B cell (primary cell): ENCODE measurements at regions not wholly inside any gene's neighbourhood (a gene's known extent, or its start where the extent isn't known, plus 50 kb on each side); places are given as distances from the start of the nearest gene placed in this dataset.
"Not testable (repeated sequence)": the region's sequence is repeated elsewhere in the genome, so short reads cannot be mapped to it uniquely, and the experiment has no call there.

Experiments
- CTCF ChIP-seq: fragments of 200-600 bp; IDR thresholded peaks from one replicate; pipeline ENCODE4 v1.8.0; 2022; ENCODE audit warnings: antibody characterized with exemption, mild to moderate bottlenecking
- EZH2 ChIP-seq: IDR thresholded peaks from 2 replicates; pipeline ENCODE4 v1.6.1; 2012; ENCODE audit warnings: borderline replicate concordance, low read depth, mild to moderate bottlenecking, moderate library complexity, low read length; ENCODE audit not compliant: insufficient read depth, poor library complexity, severe bottlenecking

GRCh38 chr6:99823513-99824235 is 170.3 kb downstream of the MCHR2 start:
- not testable (repeated sequence) for TF ChIP-seq CTCF, EZH2
